ENCODE measurements at regions not wholly inside any gene's neighbourhood (a gene's known extent, or its start where the extent isn't known, plus 50 kb on each side); places are given as distances from the start of the nearest gene placed in this dataset.

- no peak for DNase-seq
Measured at GRCh38 chr6:120620900-120621299, 713.4 kb downstream of the TBC1D32 start.

DNA sequence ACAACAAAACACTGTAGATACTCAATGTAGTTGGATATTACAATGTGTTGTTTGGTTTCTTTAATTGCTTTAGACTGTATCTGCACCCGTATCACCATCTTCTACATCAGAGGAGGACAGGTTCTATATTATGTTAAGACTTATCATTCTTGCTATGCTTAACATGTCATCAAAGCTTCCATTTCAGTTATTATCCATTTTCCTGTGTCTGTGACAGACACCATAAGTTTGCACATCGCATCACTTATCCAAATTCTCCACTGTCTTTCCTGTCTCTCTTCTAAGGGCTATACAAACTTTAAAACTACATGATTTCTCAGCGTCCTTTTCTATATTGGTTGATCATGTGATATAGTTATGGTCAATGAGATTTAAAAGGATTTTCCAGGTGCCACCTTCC is 719.0 kb downstream of the TBC1D32 start:
- no peak for DNase-seq

DNA sequence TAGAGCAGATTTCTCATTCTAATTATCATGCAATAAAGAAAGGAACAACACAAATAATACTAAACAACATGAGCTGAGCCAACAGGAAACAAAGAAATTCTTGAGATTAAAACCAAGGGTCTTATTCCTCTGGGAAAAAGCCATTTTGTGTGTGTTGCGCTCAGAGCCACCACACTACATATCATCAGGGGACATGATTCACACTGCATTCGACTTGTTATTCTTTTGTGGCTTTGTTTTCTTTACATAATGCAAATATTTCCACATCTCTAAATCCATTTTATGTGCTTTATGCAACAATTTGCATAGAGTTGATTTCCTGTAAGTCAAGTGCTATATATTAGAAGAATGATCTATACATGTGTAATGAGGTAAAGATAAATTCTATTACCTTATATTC is 719.6 kb downstream of the TBC1D32 start:
- DNase-seq, result no peak

DNA sequence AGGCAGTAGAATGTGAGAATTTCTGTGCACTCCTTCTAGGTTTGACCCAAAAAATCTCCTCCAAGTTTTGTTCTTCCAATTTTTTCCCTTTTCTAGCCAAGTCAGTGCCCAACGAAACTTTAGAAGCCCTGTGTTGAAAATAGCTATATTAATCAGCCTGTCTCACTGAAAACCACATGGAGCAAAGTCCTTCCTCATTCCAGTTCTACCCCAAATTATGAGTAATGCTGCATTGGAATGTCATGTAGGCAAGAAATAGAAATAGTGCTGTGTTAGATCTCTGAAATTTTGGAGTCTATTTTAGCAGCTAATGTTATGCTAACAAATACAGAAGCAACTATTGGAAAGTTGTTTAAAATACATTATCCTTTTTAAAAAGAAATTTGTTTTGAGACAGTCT is 725.5 kb downstream of the TBC1D32 start:
- no peak for DNase-seq

DNA sequence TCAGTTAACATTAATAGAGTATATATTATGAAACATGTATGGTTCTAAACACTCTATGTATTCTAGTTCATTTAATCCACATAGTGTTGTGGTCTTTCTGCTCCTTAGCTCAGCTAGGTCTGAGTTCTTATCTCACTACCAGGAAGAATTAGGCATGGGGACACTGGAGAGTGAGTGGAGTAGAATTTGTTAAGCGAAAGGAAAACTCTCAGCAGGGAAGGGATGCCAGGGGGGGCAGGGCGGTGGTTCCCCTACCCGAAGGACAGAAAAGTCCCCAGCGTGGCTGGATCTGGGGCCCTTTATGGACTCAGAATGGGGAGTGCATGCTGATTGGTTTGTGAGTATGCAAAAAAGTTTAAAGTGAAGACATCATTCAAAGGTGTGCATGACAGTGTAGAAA is 727.5 kb downstream of the TBC1D32 start:
- no peak for DNase-seq

GRCh38 chr6:120604510-120604909 is 729.8 kb downstream of the TBC1D32 start:
- no peak for DNase-seq

GRCh38 chr6:120590611-120591010 is 743.7 kb downstream of the TBC1D32 start:
- DNase-seq, result no peak

- no peak for DNase-seq
Measured at GRCh38 chr6:120588424-120588823, 745.9 kb downstream of the TBC1D32 start.

- no peak for DNase-seq
Measured at GRCh38 chr6:120587381-120587780, 746.9 kb downstream of the TBC1D32 start.

DNA sequence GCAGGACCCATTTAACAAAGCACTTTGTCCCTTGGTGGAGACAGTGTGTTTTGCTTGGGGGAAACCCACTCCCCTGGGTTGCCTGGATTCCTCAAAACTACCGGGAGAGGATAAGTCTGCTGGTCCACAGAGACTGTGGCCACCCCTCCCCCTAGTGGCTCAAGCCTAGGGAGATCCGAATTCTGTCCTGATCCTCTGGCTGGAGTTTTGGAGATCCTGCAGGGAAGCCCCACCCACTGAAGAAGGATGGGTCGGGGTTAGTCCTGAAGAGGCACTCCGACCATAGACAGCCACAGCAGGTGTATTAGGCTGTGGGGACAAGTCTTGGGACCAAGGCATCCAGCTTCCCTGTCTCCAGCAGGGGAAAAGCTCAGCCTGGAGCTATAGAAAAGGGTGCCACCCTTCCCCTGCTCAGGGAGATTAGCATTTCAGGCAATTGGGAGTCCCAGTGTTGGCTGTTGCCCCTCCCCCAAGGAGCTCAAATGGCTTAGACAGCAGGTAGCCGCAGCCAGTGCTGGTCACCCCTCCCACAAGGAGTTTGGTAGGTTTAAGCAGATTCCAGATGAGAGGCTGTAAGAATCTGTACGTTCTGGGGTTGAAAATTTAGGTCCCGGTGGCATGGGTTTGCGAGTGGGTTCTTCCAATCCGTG is 750.0 kb downstream of the TBC1D32 start:
- no peak for DNase-seq

DNA sequence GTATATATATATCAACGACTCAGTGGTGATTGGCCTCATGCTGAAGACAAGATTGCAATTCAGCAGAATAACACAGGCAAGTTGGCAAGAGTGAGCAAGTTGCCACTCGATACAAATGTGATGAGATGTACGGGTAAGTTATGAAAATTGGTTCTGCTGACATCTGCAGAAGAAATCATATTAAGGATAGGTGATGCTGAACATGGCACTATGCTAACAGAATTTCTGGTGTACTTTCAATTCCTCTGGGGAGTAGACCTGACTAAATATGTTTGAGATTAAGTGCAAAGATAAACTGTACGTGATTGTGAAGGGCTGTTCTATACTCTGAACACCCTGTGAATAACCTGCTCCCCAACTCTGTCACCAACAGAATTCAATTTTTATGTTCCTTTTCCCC is 758.2 kb downstream of the TBC1D32 start:
- DNase-seq, result no peak

DNA sequence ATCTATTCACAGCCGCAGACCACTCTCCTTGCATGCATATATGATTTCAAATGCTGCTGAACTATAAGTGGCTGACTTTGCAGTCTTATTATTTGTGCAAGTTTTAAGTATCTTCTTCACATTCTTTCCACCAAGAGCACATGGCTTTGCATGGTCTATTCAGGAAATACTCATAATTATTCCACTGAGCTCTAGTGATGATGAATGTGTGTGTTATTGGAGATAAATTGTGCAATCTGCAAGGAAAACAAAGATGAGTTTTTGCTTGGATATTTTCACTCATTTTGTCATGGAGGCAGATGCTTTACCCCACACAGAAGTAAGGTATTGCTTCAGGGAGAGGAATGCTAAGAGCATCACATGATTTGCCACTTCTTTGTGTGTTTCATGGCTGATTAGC is 764.6 kb downstream of the TBC1D32 start:
- DNase-seq, result no peak

DNA sequence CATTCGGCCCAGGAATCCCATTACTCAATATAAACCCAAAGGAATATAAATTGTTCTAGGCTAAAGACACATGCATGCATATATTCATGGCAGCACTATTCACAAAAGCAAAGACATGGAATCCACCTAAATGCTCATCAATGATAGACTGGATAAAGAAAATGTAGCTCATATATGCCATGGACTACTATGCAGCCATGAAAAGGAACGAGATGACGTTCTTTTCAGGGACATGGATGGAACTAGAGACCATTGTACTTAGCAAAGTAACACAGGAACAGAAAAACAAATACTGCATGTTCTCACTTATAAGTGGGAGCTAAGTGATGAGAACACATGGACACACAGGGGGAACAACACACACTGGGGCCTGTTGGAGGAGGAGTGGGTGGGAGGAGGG is 769.5 kb downstream of the TBC1D32 start:
- DNase-seq, result no peak

GRCh38 chr6:120558294-120558693 is 776.0 kb downstream of the TBC1D32 start:
- DNase-seq, result no peak

- DNase-seq, result no peak
Measured at GRCh38 chr6:120557554-120557953, 776.7 kb downstream of the TBC1D32 start.

GRCh38 chr6:120556491-120556890 is 777.8 kb downstream of the TBC1D32 start:
- no peak for DNase-seq

GRCh38 chr6:120553353-120553752 is 780.9 kb downstream of the TBC1D32 start:
- DNase-seq, result no peak

DNA sequence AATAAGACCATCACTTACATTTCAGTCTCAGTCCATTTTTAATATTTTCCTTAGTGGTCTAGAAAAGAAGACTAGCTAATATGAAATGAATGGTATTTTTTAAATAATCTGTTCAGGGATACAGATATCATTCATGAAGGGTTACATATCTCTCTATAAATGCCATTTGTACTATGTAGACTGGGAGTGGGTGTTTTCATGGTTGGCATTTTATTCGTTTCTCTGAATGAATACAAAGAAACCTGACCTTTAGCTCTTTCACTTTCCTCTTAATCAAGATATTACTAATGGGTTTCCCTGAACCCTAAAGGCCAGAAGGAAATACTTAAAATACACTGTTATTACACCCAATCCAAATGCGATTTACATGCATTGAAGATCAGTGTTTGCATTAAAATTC is 788.9 kb downstream of the TBC1D32 start:
- DNase-seq, result no peak

DNA sequence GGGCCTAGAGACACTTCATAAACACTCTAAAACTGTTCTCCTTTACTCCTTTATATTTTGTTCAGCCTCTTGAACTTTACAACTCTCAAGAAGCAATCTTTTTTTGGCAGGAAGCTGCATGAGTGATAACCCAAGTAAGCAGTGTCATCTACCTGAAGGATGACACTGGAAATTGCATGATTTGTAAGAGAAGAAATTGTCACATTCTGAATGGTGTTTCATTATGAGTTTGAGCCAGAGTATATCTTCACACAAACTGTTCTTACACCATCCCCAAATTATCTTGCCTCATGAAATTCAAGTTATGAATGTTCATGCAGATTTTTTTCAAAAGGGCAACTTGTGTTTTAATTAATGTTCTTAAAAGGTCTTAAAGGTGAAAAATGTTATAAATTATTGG is 799.3 kb downstream of the TBC1D32 start:
- no peak for DNase-seq

DNA sequence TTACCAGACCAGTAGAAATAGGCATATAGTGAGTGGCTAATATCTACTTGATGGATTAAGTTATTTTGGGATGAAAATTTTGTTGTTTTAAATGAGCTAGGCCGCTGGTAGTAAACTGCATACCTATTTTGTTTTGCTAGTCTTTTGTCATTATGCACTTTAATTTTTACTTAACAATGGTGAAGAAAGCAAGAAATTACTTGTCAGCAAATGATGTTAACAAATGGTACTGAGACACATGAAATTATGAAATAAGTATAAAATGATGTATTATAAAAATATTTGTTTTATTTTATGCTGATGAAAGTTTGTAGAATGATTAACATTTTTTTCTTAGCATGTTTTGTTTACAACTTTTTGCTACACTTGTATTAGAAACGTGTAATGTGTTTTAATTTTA is 807.7 kb downstream of the TBC1D32 start:
- no peak for DNase-seq

GRCh38 chr6:120514544-120514943 is 819.7 kb downstream of the TBC1D32 start:
- DNase-seq, result no peak

- DNase-seq, result no peak
Measured at GRCh38 chr6:120511712-120512111, 822.6 kb downstream of the TBC1D32 start.

GRCh38 chr6:120498711-120499110 is 835.6 kb downstream of the TBC1D32 start:
- no peak for DNase-seq

DNA sequence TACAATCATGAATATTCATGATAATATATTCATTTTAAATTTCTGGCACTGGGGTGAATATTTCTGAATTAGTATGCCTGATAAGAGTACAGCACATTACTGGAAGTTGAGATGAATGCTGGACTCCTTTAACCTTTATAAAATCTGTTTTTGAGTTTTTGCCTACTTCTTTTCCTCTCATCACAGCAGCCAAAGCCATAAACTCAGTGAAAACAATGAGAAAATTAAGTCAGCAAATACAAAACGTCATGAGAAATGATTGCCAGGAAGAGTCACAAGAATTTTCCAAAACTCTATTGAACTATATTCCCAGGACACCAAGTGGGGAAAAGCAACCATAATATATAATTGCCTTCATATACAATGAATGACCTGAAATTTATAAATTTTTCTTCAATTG is 837.6 kb downstream of the TBC1D32 start:
- DNase-seq, result no peak

- DNase-seq, result no peak
Measured at GRCh38 chr6:120493505-120493904, 840.8 kb downstream of the TBC1D32 start.
